Suprapubic skin (tissue), 4 donors: ENCODE measurements at regions not wholly inside any gene's neighbourhood (a gene's known extent, or its start where the extent isn't known, plus 50 kb on each side); places are given as distances from the start of the nearest gene placed in this dataset.

ENCODE experiments used
- EP300 ChIP-seq: sonication (generic); formaldehyde crosslinking; IDR thresholded peaks from one replicate; pipeline ENCODE4 v1.6.1; 2017; ENCODE audit warnings: antibody characterized with exemption
- POLR2A ChIP-seq, 2 donors: fragments of 450-650 bp; IDR thresholded peaks; one replicate each; pipeline ENCODE4 v1.6.1; 2017; ENCODE audit warnings: antibody characterized with exemption in 2 of 2, mild to moderate bottlenecking in 2 of 2, moderate library complexity in 2 of 2
- POLR2AphosphoS5 ChIP-seq, 3 donors: sonication (generic); formaldehyde crosslinking; IDR thresholded peaks; one replicate each; pipeline ENCODE4 v1.6.1; 2017; ENCODE audit warnings: antibody characterized with exemption in 3 of 3
- TF ChIP-seq, protein P1 (sequence below), 2 donors: fragments of 200-600 bp in 1 of 2; fragments of 450-650 bp in 1 of 2; sonication (generic) in 1 of 2; IDR thresholded peaks; one replicate each; pipeline ENCODE4 v1.5.1; 2016 to 2019; ENCODE audit warnings: antibody characterized with exemption in 2 of 2, mild to moderate bottlenecking in 1 of 2, moderate library complexity in 1 of 2

DNA sequence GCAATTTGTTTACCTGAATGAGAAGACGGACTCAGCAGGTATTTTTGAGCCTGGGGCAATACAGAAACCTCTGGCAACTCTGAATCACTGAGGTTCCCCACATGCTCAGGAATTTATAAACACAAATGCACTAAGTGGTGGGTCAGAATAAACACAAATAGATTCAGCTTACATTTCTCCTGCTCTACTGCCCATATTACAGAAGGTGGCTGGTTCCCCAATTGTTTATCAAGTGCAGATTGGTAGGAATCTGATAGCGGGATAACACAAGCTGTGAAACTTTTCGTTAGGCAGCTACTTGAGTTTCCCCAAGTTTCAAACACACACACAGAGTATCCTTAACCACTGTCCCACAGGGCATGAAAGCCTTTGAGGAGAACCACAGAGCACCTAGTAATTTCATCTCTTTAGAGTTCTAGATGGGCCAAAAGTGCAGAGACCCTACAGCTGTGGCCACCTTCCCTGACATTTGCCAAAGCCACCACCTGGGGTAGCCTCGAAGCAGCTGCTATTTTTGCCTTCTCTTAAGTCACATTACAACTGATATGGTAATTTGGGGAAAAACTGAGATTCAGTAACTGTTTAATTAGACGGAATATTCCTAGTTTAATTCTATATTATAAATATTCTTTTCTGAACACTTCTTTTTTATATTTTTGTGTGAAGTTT is 204.2 kb upstream of the PTCHD4 start:
- TF ChIP-seq POLR2A (IDR thresholded peaks at IDR 0.05) (no peak), EP300 (no peak), POLR2AphosphoS5 (IDR thresholded peaks at IDR 0.05) (no peak)
- TF ChIP-seq, protein P1, sequence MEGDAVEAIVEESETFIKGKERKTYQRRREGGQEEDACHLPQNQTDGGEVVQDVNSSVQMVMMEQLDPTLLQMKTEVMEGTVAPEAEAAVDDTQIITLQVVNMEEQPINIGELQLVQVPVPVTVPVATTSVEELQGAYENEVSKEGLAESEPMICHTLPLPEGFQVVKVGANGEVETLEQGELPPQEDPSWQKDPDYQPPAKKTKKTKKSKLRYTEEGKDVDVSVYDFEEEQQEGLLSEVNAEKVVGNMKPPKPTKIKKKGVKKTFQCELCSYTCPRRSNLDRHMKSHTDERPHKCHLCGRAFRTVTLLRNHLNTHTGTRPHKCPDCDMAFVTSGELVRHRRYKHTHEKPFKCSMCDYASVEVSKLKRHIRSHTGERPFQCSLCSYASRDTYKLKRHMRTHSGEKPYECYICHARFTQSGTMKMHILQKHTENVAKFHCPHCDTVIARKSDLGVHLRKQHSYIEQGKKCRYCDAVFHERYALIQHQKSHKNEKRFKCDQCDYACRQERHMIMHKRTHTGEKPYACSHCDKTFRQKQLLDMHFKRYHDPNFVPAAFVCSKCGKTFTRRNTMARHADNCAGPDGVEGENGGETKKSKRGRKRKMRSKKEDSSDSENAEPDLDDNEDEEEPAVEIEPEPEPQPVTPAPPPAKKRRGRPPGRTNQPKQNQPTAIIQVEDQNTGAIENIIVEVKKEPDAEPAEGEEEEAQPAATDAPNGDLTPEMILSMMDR (IDR thresholded peaks at IDR 0.05): no peak
